H9 (cell line): ENCODE measurements at regions not wholly inside any gene's neighbourhood (a gene's known extent, or its start where the extent isn't known, plus 50 kb on each side); places are given as distances from the start of the nearest gene placed in this dataset.

ENCODE experiments used
- DNase-seq: peaks from one replicate; pipeline ENCODE4 v3.0.0-alpha.2; 2017
- H2AFZ ChIP-seq: one replicate; pipeline ENCODE4 v1.6.1; 2013; ENCODE audit warnings: mild to moderate bottlenecking, low read length, control low read depth, moderate library complexity
- H2AK5ac ChIP-seq: 2 replicates; pipeline ENCODE4 v1.6.1; 2013; ENCODE audit warnings: low read length, control low read depth, mixed read lengths; ENCODE audit not compliant: insufficient read length
- H2BK120ac ChIP-seq: one replicate; pipeline ENCODE4 v1.6.1; 2013; ENCODE audit warnings: low read depth, mild to moderate bottlenecking, low read length, control low read depth, inconsistent platforms; ENCODE audit not compliant: poor library complexity, severe bottlenecking
- H2BK12ac ChIP-seq: 2 replicates; pipeline ENCODE4 v1.6.1; 2013; ENCODE audit warnings: low read length, control low read depth, mixed read lengths, low read depth; ENCODE audit not compliant: insufficient read length
- H2BK15ac ChIP-seq: 2 replicates; pipeline ENCODE4 v1.6.1; 2013; ENCODE audit warnings: low read depth, low read length, control low read depth
- H2BK20ac ChIP-seq: one replicate; pipeline ENCODE4 v1.6.1; 2013; ENCODE audit warnings: low read depth, mild to moderate bottlenecking, low read length, control low read depth, inconsistent platforms; ENCODE audit not compliant: poor library complexity, severe bottlenecking
- H2BK5ac ChIP-seq: 2 replicates; pipeline ENCODE4 v1.6.1; 2013; ENCODE audit warnings: low read length, control low read depth, mixed read lengths; ENCODE audit not compliant: insufficient read length
- H3K14ac ChIP-seq: 2 replicates; pipeline ENCODE4 v1.6.1; 2013; ENCODE audit warnings: low read length, control low read depth; ENCODE audit not compliant: insufficient read depth
- H3K18ac ChIP-seq: 2 replicates; pipeline ENCODE4 v1.6.1; 2013; ENCODE audit warnings: low read depth, mild to moderate bottlenecking, mixed read lengths, low read length, control low read depth; ENCODE audit not compliant: insufficient read length
- H3K23ac ChIP-seq: 2 replicates; pipeline ENCODE4 v1.6.1; 2013; ENCODE audit warnings: low read length, control low read depth, mixed read lengths, low read depth; ENCODE audit not compliant: insufficient read length
- H3K23me2 ChIP-seq: 2 replicates; pipeline ENCODE4 v1.6.1; 2013; ENCODE audit warnings: low read depth, mild to moderate bottlenecking, mixed read lengths, low read length, control low read depth; ENCODE audit not compliant: insufficient read length, poor library complexity, severe bottlenecking
- H3K27ac ChIP-seq: 2 replicates; pipeline ENCODE4 v1.5.1; 2013; ENCODE audit warnings: low read length, control low read depth, mixed read lengths, low read depth; ENCODE audit not compliant: insufficient read length
- H3K27me3 ChIP-seq: 2 replicates; pipeline ENCODE4 v1.6.1; 2013; ENCODE audit warnings: low read length, control low read depth, inconsistent platforms; ENCODE audit not compliant: insufficient read depth
- H3K4ac ChIP-seq: 2 replicates; pipeline ENCODE4 v1.6.1; 2013; ENCODE audit warnings: low read depth, mild to moderate bottlenecking, control low read depth, inconsistent platforms, low read length, moderate library complexity
- H3K4me1 ChIP-seq: 2 replicates; pipeline ENCODE4 v1.6.1; 2013; ENCODE audit warnings: low read length, control low read depth, inconsistent platforms; ENCODE audit not compliant: insufficient read depth
- H3K4me2 ChIP-seq: 2 replicates; pipeline ENCODE4 v1.6.1; 2013; ENCODE audit warnings: low read length, control low read depth, mixed read lengths; ENCODE audit not compliant: insufficient read length, insufficient read depth
- H3K56ac ChIP-seq: 2 replicates; pipeline ENCODE4 v1.6.1; 2013; ENCODE audit warnings: low read depth, mild to moderate bottlenecking, mixed read lengths, low read length, control low read depth; ENCODE audit not compliant: insufficient read length
- H3K79me1 ChIP-seq: 2 replicates; pipeline ENCODE4 v1.6.1; 2013; ENCODE audit warnings: low read depth, mild to moderate bottlenecking, moderate library complexity, low read length, control low read depth, inconsistent platforms; ENCODE audit not compliant: insufficient read depth, poor library complexity, severe bottlenecking
- H3K79me2 ChIP-seq: 2 replicates; pipeline ENCODE4 v1.6.1; 2013; ENCODE audit warnings: low read length, control low read depth, inconsistent platforms; ENCODE audit not compliant: insufficient read depth
- H3K9ac ChIP-seq: 2 replicates; pipeline ENCODE4 v1.6.1; 2013; ENCODE audit warnings: low read length, control low read depth, mixed read lengths; ENCODE audit not compliant: insufficient read length; ENCODE audit errors: extremely low read depth
- H3K9me3 ChIP-seq: one replicate; pipeline ENCODE4 v1.6.1; 2013; ENCODE audit warnings: low read depth, low read length, inconsistent platforms; ENCODE audit not compliant: control insufficient read depth
- H3T11ph ChIP-seq: one replicate; pipeline ENCODE4 v1.6.1; 2013; ENCODE audit warnings: mild to moderate bottlenecking, low read length, control low read depth, inconsistent platforms
- H4K20me1 ChIP-seq: one replicate; pipeline ENCODE4 v1.6.1; 2013; ENCODE audit not compliant: control insufficient read depth, insufficient read length, insufficient read depth
- H4K5ac ChIP-seq: 2 replicates; pipeline ENCODE4 v1.6.1; 2013; ENCODE audit warnings: low read depth, mild to moderate bottlenecking, mixed read lengths, low read length, control low read depth; ENCODE audit not compliant: insufficient read length
- H4K8ac ChIP-seq: replicated peaks from 2 replicates; pipeline ENCODE4 v1.6.1; 2013; ENCODE audit warnings: low read length, control low read depth, mixed read lengths, low read depth; ENCODE audit not compliant: insufficient read length
- H4K91ac ChIP-seq: 2 replicates; pipeline ENCODE4 v1.6.1; 2013; ENCODE audit warnings: low read depth, mild to moderate bottlenecking, moderate library complexity, mixed read lengths, low read length, control low read depth; ENCODE audit not compliant: insufficient read length
- H3K27ac Mint-ChIP-seq, 3 experiments: 2 replicates in 2 of 3; 3 replicates in 1 of 3; pipeline ENCODE4 v1.8.0; 2020 to 2021; ENCODE audit warnings: mixed read lengths in 3 of 3, mild to moderate bottlenecking in 1 of 3, moderate library complexity in 1 of 3
- H3K27me3 Mint-ChIP-seq: 2 replicates; pipeline ENCODE4 v1.8.0; 2021; ENCODE audit warnings: low read depth, mild to moderate bottlenecking, moderate library complexity, mixed read lengths
- H3K36me3 Mint-ChIP-seq, 3 experiments: 2 replicates in 2 of 3; 3 replicates in 1 of 3; pipeline ENCODE4 v1.8.0; 2020 to 2021; ENCODE audit warnings: low read depth in 3 of 3, mixed read lengths in 3 of 3; ENCODE audit not compliant: insufficient read depth in 1 of 3
- H3K4me1 Mint-ChIP-seq, 2 experiments: 2 replicates each; pipeline ENCODE4 v1.8.0; 2020; ENCODE audit warnings: mixed read lengths in 2 of 2
- H3K4me3 Mint-ChIP-seq, 2 experiments: 2 replicates in 1 of 2; 3 replicates in 1 of 2; pipeline ENCODE4 v1.8.0; 2020 to 2021; ENCODE audit warnings: mild to moderate bottlenecking in 2 of 2, mixed read lengths in 2 of 2, moderate library complexity in 1 of 2
- H3K9me3 Mint-ChIP-seq, 2 experiments: 2 replicates in 1 of 2; 3 replicates in 1 of 2; pipeline ENCODE4 v1.8.0; 2020; ENCODE audit warnings: mild to moderate bottlenecking in 2 of 2, mixed read lengths in 2 of 2, moderate library complexity in 1 of 2
- CTCF ChIP-seq: fragments of 200-600 bp; sonication (generic); conservative IDR thresholded peaks from 3 replicates; pipeline ENCODE4 v1.8.0; 2021; ENCODE audit warnings: antibody characterized with exemption, mild to moderate bottlenecking
- WGBS: extraction: QIAGEN DNeasy Blood & Tissue Kit; methylation state at CpG from one replicate; pipeline ENCODE4 v1.1.7; 2013; ENCODE audit warnings: missing lambda C conversion rate, low lambda C conversion rate, mixed read lengths; ENCODE audit not compliant: insufficient read length; ENCODE audit errors: extremely low coverage; 5-methylcytosine and 5-hydroxymethylcytosine counted together

GRCh38 chr6:139647016-139647415 is 272.6 kb upstream of the CITED2 start:
- DNase-seq: no peak
- Mint-ChIP-seq H3K4me1 (peaks cover 10 to 16% of the 10 kb centered on the region in 2 experiments), H3K36me3 (peaks cover 0 to 5% (median 0%) of the 10 kb centered on the region in 3 experiments; a peak in 3 of 7 replicates), H3K9me3 (0 out of 5 replicates have a peak, but pooled peaks cover 0 to 2% of the 10 kb centered on the region in 2 experiments), H3K27me3 (no peaks in the 10 kb centered on the region), H3K4me3 (no peak overlapping the region), H3K27ac (no peak overlapping the region)
- Histone ChIP-seq H2BK20ac (no peak overlapping the region), H2AFZ (no peak overlapping the region), H3K79me2 (no peaks in the 10 kb centered on the region), H4K8ac (no peak overlapping the region), H3K9me3 (no peaks in the 10 kb centered on the region), H3K4me1 (no peaks in the 10 kb centered on the region), H3K9ac (no peak overlapping the region), H4K91ac (no peak overlapping the region), H2BK120ac (no peak overlapping the region), H4K5ac (no peak overlapping the region), H3K18ac (no peak overlapping the region), H3K23ac (no peak overlapping the region), H3K23me2 (no peaks in the 10 kb centered on the region), H3T11ph (no peak overlapping the region), H3K14ac (no peak overlapping the region), H2BK5ac (no peak overlapping the region), H2BK15ac (no peak overlapping the region), H2AK5ac (no peak overlapping the region), H3K4me2 (no peak overlapping the region), H3K4ac (no peak overlapping the region), H3K27ac (no peak overlapping the region), H3K56ac (no peak overlapping the region), H3K79me1 (no peaks in the 10 kb centered on the region), H4K20me1 (no peaks in the 10 kb centered on the region), H3K27me3 (no peaks in the 10 kb centered on the region), H2BK12ac (no peak overlapping the region)
- no peak for TF ChIP-seq CTCF
- WGBS: no CpG with 5 or more reads among the region's 3 CpGs
